DND-41 (cell line): ENCODE measurements at regions not wholly inside any gene's neighbourhood (a gene's known extent, or its start where the extent isn't known, plus 50 kb on each side); places are given as distances from the start of the nearest gene placed in this dataset.

ENCODE experiments used
- CTCF ChIP-seq: IDR thresholded peaks from 2 replicates; pipeline ENCODE4 v1.5.1; 2012; ENCODE audit warnings: borderline replicate concordance, low read length, moderate library complexity, mild to moderate bottlenecking; ENCODE audit not compliant: poor library complexity, severe bottlenecking; ENCODE audit errors: extremely low read depth
- EZH2 ChIP-seq: IDR thresholded peaks from 3 replicates; pipeline ENCODE4 v1.6.1; 2012; ENCODE audit warnings: borderline replicate concordance, low read depth, mild to moderate bottlenecking, moderate library complexity, low read length, inconsistent platforms; ENCODE audit not compliant: severe bottlenecking

- TF ChIP-seq CTCF, result no peak
- TF ChIP-seq EZH2, result no peak
These were observed 68.6 kb upstream of the PPP1R26 start for GRCh38 chr9:135410831-135411473.
